SK-N-SH treated with all-trans-retinoic acid at 6 μM for 48 hours (cell line): ENCODE measurements at regions not wholly inside any gene's neighbourhood (a gene's known extent, or its start where the extent isn't known, plus 50 kb on each side); places are given as distances from the start of the nearest gene placed in this dataset.

Experiments
- ATAC-seq: fragments of 200-7000 bp; cut with Tn5 transposase; 3 replicates; pipeline ENCODE4 v1.9.1; 2020; ENCODE audit warnings: mild to moderate bottlenecking, moderate library complexity
- ARNTL ChIP-seq: fragments of 450-650 bp; formaldehyde crosslinking; IDR thresholded peaks from 2 replicates; pipeline ENCODE4 v1.5.0; 2020; ENCODE audit warnings: low read depth, mild to moderate bottlenecking, moderate library complexity, borderline replicate concordance
- BACH2 ChIP-seq: fragments of 250-450 bp; sonication (Bioruptor Pico); IDR thresholded peaks from 2 replicates; pipeline ENCODE4 v1.9.0; 2021; ENCODE audit warnings: mild to moderate bottlenecking, borderline replicate concordance
- CSDC2 ChIP-seq: fragments of 250-450 bp; sonication (Bioruptor Pico); IDR thresholded peaks from 2 replicates; pipeline ENCODE4 v1.5.0; 2020; ENCODE audit warnings: mild to moderate bottlenecking, moderate library complexity
- ESRRG ChIP-seq: fragments of 250-450 bp; sonication (Bioruptor Pico); IDR thresholded peaks from 2 replicates; pipeline ENCODE4 v1.6.1; 2021; ENCODE audit warnings: mild to moderate bottlenecking
- GLIS3 ChIP-seq: fragments of 250-450 bp; sonication (Bioruptor Pico); IDR thresholded peaks from 2 replicates; pipeline ENCODE4 v1.5.0; 2020; ENCODE audit warnings: mild to moderate bottlenecking, moderate library complexity
- ISL1 ChIP-seq: fragments of 250-450 bp; sonication (Bioruptor Pico); IDR thresholded peaks from 2 replicates; pipeline ENCODE4 v2.1.2; 2022; ENCODE audit warnings: mild to moderate bottlenecking, moderate library complexity
- OSR1 ChIP-seq: fragments of 250-450 bp; sonication (Bioruptor Pico); IDR thresholded peaks from 2 replicates; pipeline ENCODE4 v1.8.0; 2022; ENCODE audit warnings: moderate library complexity, mild to moderate bottlenecking, inconsistent platforms
- PPARA ChIP-seq: fragments of 250-450 bp; sonication (Bioruptor Pico); IDR thresholded peaks from 2 replicates; pipeline ENCODE4 v1.5.0; 2020; ENCODE audit warnings: mild to moderate bottlenecking, borderline replicate concordance
- RARB ChIP-seq: fragments of 250-450 bp; sonication (Bioruptor Pico); IDR thresholded peaks from 2 replicates; pipeline ENCODE4 v1.8.0; 2021; ENCODE audit warnings: mild to moderate bottlenecking, moderate library complexity
- SNAI2 ChIP-seq: fragments of 250-450 bp; sonication (Bioruptor Pico); IDR thresholded peaks from 2 replicates; pipeline ENCODE4 v1.5.0; 2020; ENCODE audit warnings: mild to moderate bottlenecking, moderate library complexity
- TCF4 ChIP-seq: fragments of 250-450 bp; sonication (Bioruptor Pico); IDR thresholded peaks from 2 replicates; pipeline ENCODE4 v1.8.0; 2021; ENCODE audit warnings: mild to moderate bottlenecking, moderate library complexity, borderline replicate concordance
- TOX ChIP-seq: fragments of 250-450 bp; sonication (Bioruptor Pico); IDR thresholded peaks from 2 replicates; pipeline ENCODE4 v1.8.0; 2021; ENCODE audit warnings: mild to moderate bottlenecking, moderate library complexity, borderline replicate concordance
- ZC3H10 ChIP-seq: fragments of 250-450 bp; sonication (Bioruptor Pico); IDR thresholded peaks from 2 replicates; pipeline ENCODE4 v1.5.1; 2021; ENCODE audit warnings: mild to moderate bottlenecking, moderate library complexity
- ZFP3 ChIP-seq: fragments of 250-450 bp; sonication (Bioruptor Pico); IDR thresholded peaks from 2 replicates; pipeline ENCODE4 v1.5.0; 2020; ENCODE audit warnings: mild to moderate bottlenecking, moderate library complexity
- ZFP30 ChIP-seq: fragments of 450-650 bp; formaldehyde crosslinking; IDR thresholded peaks from 2 replicates; pipeline ENCODE4 v1.5.0; 2022; ENCODE audit warnings: mild to moderate bottlenecking, moderate library complexity
- ZNF565 ChIP-seq: fragments of 450-650 bp; formaldehyde crosslinking; conservative IDR thresholded peaks from 2 replicates; pipeline ENCODE4 v1.5.0; 2020; ENCODE audit warnings: low read depth, mild to moderate bottlenecking, moderate library complexity
- ZNF70 ChIP-seq: fragments of 450-650 bp; formaldehyde crosslinking; IDR thresholded peaks from 2 replicates; pipeline ENCODE4 v1.5.0; 2020; ENCODE audit warnings: mild to moderate bottlenecking, moderate library complexity
- ZNF8 ChIP-seq: fragments of 450-650 bp; formaldehyde crosslinking; IDR thresholded peaks from 2 replicates; pipeline ENCODE4 v1.5.0; 2020; ENCODE audit warnings: mild to moderate bottlenecking, moderate library complexity
- TF ChIP-seq, protein P1 (sequence below): fragments of 250-450 bp; sonication (Bioruptor Pico); IDR thresholded peaks from 2 replicates; pipeline ENCODE4 v1.5.1; 2021; ENCODE audit warnings: mild to moderate bottlenecking, moderate library complexity
- TF ChIP-seq, protein P2 (sequence below): fragments of 250-450 bp; sonication (Bioruptor Pico); IDR thresholded peaks from 2 replicates; pipeline ENCODE4 v1.5.1; 2020; ENCODE audit warnings: low read depth, mild to moderate bottlenecking, moderate library complexity
- TF ChIP-seq, protein P3 (sequence below): fragments of 250-450 bp; sonication (Bioruptor Pico); IDR thresholded peaks from 2 replicates; pipeline ENCODE4 v1.5.0; 2020; ENCODE audit warnings: mild to moderate bottlenecking, moderate library complexity

DNA sequence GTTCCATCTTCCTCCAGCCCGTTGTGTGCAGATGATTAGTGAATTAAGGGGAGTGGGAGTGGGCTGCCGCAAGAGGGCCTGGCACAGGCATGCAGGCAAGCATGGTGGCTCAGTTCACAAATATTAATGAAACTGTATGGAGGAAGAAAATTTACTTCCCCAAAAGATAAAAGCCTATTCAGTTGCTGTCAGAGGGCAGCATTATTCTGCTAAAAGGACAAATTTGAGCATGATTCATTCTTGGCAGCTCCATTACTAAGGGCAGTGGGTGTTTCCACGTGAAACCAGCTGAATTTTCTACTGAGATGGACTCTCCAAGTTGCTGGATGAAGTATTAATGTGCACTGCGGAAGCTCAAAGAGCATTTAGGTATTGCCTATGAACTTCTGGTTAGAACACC, 90.9 kb upstream of the WDR11 start:
- ATAC-seq = no peak
- TF ChIP-seq, protein P1, sequence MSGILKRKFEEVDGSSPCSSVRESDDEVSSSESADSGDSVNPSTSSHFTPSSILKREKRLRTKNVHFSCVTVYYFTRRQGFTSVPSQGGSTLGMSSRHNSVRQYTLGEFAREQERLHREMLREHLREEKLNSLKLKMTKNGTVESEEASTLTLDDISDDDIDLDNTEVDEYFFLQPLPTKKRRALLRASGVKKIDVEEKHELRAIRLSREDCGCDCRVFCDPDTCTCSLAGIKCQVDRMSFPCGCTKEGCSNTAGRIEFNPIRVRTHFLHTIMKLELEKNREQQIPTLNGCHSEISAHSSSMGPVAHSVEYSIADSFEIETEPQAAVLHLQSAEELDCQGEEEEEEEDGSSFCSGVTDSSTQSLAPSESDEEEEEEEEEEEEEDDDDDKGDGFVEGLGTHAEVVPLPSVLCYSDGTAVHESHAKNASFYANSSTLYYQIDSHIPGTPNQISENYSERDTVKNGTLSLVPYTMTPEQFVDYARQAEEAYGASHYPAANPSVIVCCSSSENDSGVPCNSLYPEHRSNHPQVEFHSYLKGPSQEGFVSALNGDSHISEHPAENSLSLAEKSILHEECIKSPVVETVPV (CRISPR knock-in tag) = no peak
- TF ChIP-seq ZFP30 (CRISPR knock-in tag) (no peak), CSDC2 (CRISPR knock-in tag) (no peak), OSR1 (CRISPR knock-in tag) (no peak), RARB (CRISPR knock-in tag) (no peak), ISL1 (CRISPR knock-in tag) (no peak), PPARA (no peak), ESRRG (CRISPR knock-in tag) (no peak)
- TF ChIP-seq, protein P2, sequence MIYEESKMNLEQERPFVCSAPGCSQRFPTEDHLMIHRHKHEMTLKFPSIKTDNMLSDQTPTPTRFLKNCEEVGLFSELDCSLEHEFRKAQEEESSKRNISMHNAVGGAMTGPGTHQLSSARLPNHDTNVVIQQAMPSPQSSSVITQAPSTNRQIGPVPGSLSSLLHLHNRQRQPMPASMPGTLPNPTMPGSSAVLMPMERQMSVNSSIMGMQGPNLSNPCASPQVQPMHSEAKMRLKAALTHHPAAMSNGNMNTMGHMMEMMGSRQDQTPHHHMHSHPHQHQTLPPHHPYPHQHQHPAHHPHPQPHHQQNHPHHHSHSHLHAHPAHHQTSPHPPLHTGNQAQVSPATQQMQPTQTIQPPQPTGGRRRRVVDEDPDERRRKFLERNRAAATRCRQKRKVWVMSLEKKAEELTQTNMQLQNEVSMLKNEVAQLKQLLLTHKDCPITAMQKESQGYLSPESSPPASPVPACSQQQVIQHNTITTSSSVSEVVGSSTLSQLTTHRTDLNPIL = no peak
- TF ChIP-seq, protein P3, sequence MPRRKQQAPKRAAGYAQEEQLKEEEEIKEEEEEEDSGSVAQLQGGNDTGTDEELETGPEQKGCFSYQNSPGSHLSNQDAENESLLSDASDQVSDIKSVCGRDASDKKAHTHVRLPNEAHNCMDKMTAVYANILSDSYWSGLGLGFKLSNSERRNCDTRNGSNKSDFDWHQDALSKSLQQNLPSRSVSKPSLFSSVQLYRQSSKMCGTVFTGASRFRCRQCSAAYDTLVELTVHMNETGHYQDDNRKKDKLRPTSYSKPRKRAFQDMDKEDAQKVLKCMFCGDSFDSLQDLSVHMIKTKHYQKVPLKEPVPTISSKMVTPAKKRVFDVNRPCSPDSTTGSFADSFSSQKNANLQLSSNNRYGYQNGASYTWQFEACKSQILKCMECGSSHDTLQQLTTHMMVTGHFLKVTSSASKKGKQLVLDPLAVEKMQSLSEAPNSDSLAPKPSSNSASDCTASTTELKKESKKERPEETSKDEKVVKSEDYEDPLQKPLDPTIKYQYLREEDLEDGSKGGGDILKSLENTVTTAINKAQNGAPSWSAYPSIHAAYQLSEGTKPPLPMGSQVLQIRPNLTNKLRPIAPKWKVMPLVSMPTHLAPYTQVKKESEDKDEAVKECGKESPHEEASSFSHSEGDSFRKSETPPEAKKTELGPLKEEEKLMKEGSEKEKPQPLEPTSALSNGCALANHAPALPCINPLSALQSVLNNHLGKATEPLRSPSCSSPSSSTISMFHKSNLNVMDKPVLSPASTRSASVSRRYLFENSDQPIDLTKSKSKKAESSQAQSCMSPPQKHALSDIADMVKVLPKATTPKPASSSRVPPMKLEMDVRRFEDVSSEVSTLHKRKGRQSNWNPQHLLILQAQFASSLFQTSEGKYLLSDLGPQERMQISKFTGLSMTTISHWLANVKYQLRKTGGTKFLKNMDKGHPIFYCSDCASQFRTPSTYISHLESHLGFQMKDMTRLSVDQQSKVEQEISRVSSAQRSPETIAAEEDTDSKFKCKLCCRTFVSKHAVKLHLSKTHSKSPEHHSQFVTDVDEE (CRISPR knock-in tag) = no peak

DNA sequence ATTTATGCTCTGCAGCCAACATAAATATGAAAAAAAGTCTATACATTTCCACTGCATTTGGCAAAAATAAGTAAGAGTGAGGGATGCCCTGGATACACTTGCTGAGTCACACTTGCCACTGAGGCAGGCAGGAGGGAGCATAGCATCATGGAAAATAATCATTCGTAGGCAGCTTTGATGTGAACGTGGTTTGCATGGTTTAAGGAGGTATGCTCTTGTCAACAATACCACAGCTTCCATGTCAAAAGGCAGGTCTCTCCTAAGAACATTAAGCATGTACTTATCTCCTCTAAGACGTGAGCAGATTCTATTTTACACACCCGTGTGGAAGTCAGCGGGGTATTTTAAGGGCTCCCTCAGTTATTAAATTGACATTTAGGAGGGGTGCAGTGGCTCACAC, 89.2 kb upstream of the WDR11 start:
- no peak for TF ChIP-seq ZNF565 (CRISPR knock-in tag)
- TF ChIP-seq OSR1 (CRISPR knock-in tag) = no peak

DNA sequence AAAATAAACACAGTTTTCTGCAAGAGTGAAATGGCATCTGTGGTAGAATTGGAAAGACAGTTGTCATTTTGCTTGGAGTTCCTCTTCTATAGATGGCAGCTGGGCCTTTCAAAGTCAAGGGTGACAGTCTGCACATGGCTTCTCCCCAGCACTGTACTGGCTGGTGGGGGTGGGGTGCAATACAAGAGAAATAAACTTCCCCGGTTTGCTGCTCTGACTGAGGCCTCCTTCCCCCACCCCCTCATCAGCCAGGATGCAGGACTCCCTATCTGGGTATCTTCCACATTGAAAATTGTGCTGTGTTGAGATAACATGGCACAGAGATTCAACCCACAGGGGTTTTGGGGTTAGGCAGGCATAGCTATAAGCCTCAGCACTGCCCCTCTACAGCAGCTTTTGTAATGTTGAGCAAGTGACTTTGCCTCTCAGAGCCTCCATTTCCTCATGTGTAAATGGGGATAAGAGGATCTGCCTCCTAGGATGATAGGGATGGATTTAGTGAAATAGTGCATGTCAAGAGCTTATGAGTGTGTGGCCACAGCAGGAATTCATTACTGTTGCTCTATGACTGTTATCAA, 85.8 kb upstream of the WDR11 start:
- TF ChIP-seq GLIS3 (CRISPR knock-in tag) (no peak), TCF4 (CRISPR knock-in tag) (peak; percentile 39; the same call in 1 of the 2 replicates)
- no peak for ATAC-seq

More for the DNA sequence above, 89.2 kb upstream of the WDR11 start:
- no peak for ATAC-seq

DNA sequence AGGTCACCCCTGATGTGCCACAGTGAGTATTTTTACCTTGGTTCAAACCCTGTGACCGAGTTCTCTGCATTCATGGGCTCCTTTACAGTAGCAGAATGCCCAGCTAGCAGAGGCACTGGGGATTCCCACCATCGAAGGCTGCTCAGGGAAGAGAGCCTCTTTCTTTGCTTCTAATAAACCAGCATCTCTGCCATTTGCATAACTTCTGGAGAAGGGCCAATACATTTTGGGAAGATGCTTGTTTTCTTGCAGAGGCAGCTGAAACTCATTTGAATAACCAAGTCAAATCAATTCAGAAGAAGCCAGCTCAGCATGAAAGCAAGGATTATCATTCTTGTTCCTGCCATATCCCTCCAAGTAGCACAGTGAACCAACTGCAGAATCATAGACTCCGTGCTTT, 82.9 kb upstream of the WDR11 start:
- no peak for ATAC-seq
- TF ChIP-seq OSR1 (CRISPR knock-in tag) (no peak), ZNF70 (CRISPR knock-in tag) (no peak), ZNF565 (CRISPR knock-in tag) (no peak), SNAI2 (CRISPR knock-in tag) (no peak)

DNA sequence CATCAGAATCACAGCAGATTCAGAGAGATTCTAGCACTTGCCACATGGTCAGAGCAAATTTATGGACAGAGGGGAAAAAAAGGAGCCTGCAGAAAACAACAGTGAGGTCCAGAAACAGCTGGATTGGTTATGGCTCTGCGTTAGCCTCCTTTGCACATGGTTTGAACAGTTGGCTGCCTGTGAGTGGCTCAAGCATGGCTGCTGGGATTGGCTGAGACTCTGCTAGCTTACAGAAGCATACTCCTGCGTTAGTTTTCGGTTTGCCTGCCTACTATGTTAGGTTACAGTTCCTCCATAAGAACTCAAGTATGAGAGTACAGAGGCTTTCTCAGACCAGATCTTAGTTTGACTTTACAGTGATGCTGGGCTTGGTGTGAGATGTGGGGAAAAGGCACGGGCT, 80.7 kb upstream of the WDR11 start:
- ATAC-seq = no peak

DNA sequence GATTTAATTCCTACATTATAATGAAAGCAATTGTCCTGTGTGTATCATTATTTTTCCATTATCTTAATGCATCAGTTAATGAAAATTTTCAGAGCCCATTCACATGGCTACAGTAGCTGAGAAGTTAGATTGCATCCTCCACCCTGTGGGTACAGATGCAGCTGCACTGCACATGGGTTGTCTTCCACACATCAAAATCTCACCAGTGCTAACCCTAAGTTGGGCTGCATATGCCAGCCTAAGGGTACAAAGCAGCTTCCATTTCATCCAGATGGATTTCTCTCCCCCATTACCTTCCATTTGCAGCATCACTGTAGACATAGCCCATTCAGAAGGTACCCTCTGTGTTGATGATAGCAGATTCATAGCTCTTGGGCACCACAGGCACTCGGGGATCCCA, 74.7 kb upstream of the WDR11 start:
- no peak for ATAC-seq
- TF ChIP-seq, protein P1 (CRISPR knock-in tag) = no peak
- no peak for TF ChIP-seq ZFP30 (CRISPR knock-in tag)
- TF ChIP-seq ZC3H10 (CRISPR knock-in tag) = no peak
- no peak for TF ChIP-seq BACH2 (CRISPR knock-in tag)
- TF ChIP-seq TOX (CRISPR knock-in tag) = no peak
- TF ChIP-seq ESRRG (CRISPR knock-in tag) = no peak
- TF ChIP-seq ISL1 (CRISPR knock-in tag) = no peak
- TF ChIP-seq ZFP3 (CRISPR knock-in tag) = no peak
- TF ChIP-seq ZNF70 (CRISPR knock-in tag) = no peak
- no peak for TF ChIP-seq ZNF565 (CRISPR knock-in tag)
- TF ChIP-seq OSR1 (CRISPR knock-in tag) = no peak
- no peak for TF ChIP-seq PPARA
- no peak for TF ChIP-seq SNAI2 (CRISPR knock-in tag)
- TF ChIP-seq RARB (CRISPR knock-in tag) = no peak
- no peak for TF ChIP-seq GLIS3 (CRISPR knock-in tag)
- TF ChIP-seq ARNTL = no peak
- no peak for TF ChIP-seq ZNF8 (CRISPR knock-in tag)
- TF ChIP-seq, all 23 proteins: peak for 0

More for the DNA sequence above, 80.7 kb upstream of the WDR11 start:
- TF ChIP-seq ZNF8 (CRISPR knock-in tag) (no peak), ARNTL (no peak), ZNF565 (CRISPR knock-in tag) (no peak), ESRRG (CRISPR knock-in tag) (no peak), RARB (CRISPR knock-in tag) (no peak), TOX (CRISPR knock-in tag) (no peak), SNAI2 (CRISPR knock-in tag) (no peak)
- TF ChIP-seq, protein P1 (CRISPR knock-in tag) = no peak
